Esophagus muscularis mucosa (tissue), 3 donors: ENCODE measurements at regions not wholly inside any gene's neighbourhood (a gene's known extent, or its start where the extent isn't known, plus 50 kb on each side); places are given as distances from the start of the nearest gene placed in this dataset.

Experiments used
- POLR2A ChIP-seq: fragments of 450-650 bp; IDR thresholded peaks from one replicate; pipeline ENCODE4 v1.6.1; 2017; ENCODE audit warnings: antibody characterized with exemption, moderate library complexity, mild to moderate bottlenecking, low read depth
- TF ChIP-seq, protein P1 (sequence below), 3 experiments: fragments of 200-600 bp in 2 of 3; fragments of 450-650 bp in 1 of 3; sonication (generic) in 2 of 3; IDR thresholded peaks; one replicate each; pipeline ENCODE4 v1.5.1; 2017 to 2019; ENCODE audit warnings: antibody characterized with exemption in 3 of 3, mild to moderate bottlenecking in 2 of 3, moderate library complexity in 1 of 3

DNA sequence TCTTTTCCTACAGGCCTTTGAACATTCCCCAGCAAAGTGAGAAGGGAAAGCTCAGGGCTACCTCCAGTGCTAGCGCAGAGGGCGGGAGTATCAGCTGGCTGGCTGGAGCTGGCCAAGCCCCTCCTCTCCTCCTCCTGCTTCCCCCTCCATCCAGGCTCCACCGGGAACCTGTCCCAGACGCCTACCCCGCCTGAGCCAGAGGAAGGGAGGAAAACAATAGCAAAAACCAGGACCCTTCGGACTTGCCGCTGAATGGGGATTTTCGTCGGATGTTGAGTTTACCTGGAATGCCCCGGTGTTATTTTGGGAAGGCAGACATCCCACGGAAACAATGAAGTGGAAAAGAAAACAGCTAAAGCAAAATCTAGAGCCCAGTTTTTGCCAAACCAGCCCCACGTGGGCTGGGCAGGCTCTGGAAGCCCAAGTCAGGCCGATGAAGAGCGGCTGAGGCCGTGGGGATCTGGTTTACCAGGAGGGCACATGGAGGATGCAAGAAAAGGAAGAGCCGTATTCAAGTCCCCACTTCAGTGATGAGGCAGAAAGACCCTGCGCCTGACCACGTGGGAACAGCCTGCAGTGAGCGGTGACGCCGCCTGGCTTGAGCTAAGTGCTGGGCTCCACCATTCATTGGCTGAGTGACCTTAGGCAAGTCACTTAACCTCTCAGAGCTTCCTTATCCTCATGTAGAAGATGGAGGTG, 100.4 kb upstream of the LCLAT1 start:
- TF ChIP-seq, protein P1, sequence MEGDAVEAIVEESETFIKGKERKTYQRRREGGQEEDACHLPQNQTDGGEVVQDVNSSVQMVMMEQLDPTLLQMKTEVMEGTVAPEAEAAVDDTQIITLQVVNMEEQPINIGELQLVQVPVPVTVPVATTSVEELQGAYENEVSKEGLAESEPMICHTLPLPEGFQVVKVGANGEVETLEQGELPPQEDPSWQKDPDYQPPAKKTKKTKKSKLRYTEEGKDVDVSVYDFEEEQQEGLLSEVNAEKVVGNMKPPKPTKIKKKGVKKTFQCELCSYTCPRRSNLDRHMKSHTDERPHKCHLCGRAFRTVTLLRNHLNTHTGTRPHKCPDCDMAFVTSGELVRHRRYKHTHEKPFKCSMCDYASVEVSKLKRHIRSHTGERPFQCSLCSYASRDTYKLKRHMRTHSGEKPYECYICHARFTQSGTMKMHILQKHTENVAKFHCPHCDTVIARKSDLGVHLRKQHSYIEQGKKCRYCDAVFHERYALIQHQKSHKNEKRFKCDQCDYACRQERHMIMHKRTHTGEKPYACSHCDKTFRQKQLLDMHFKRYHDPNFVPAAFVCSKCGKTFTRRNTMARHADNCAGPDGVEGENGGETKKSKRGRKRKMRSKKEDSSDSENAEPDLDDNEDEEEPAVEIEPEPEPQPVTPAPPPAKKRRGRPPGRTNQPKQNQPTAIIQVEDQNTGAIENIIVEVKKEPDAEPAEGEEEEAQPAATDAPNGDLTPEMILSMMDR (IDR thresholded peaks at IDR 0.05): no peak
- no peak for TF ChIP-seq POLR2A
